NCI-H2196 (cell line): ENCODE measurements at regions not wholly inside any gene's neighbourhood (a gene's known extent, or its start where the extent isn't known, plus 50 kb on each side); places are given as distances from the start of the nearest gene placed in this dataset.

ENCODE experiments used
- DNase-seq: peaks from one replicate; lab custom pipeline; 2025; ENCODE audit not compliant: unreplicated experiment; lab: John Stamatoyannopoulos, UW

- DNase-seq: no peak
These were observed 322.9 kb downstream of the NFIB start for GRCh38 chr9:13990994-13991393.

- DNase-seq: no peak
These were observed 323.6 kb downstream of the NFIB start for GRCh38 chr9:13990331-13990730.

GRCh38 chr9:13988944-13989343 is 325.0 kb downstream of the NFIB start:
- DNase-seq: no peak

GRCh38 chr9:13983607-13984006 is 330.3 kb downstream of the NFIB start:
- no peak for DNase-seq

- DNase-seq: no peak
These were observed 334.0 kb downstream of the NFIB start for GRCh38 chr9:13979941-13980318.

- no peak for DNase-seq
These were observed 338.2 kb downstream of the NFIB start for GRCh38 chr9:13975611-13976290.

- DNase-seq: no peak
These were observed 339.1 kb downstream of the NFIB start for GRCh38 chr9:13974891-13975290.

- no peak for DNase-seq
These were observed 341.8 kb downstream of the NFIB start for GRCh38 chr9:13971966-13972655.

- no peak for DNase-seq
These were observed 342.5 kb downstream of the NFIB start for GRCh38 chr9:13971415-13971814.

GRCh38 chr9:13970426-13970825 is 343.5 kb downstream of the NFIB start:
- DNase-seq: no peak

- no peak for DNase-seq
These were observed 343.9 kb downstream of the NFIB start for GRCh38 chr9:13970018-13970417.

GRCh38 chr9:13967438-13967837 is 346.5 kb downstream of the NFIB start:
- no peak for DNase-seq

GRCh38 chr9:13967011-13967410 is 346.9 kb downstream of the NFIB start:
- no peak for DNase-seq

- DNase-seq: no peak
These were observed 350.8 kb downstream of the NFIB start for GRCh38 chr9:13963005-13963653.

GRCh38 chr9:13962006-13962405 is 351.9 kb downstream of the NFIB start:
- DNase-seq: no peak

GRCh38 chr9:13960011-13960765 is 353.8 kb downstream of the NFIB start:
- DNase-seq: no peak

- DNase-seq: no peak
These were observed 355.3 kb downstream of the NFIB start for GRCh38 chr9:13958672-13959071.

GRCh38 chr9:13957089-13957488 is 356.9 kb downstream of the NFIB start:
- no peak for DNase-seq

- no peak for DNase-seq
These were observed 357.8 kb downstream of the NFIB start for GRCh38 chr9:13956107-13956506.

- DNase-seq: no peak
These were observed 361.0 kb downstream of the NFIB start for GRCh38 chr9:13952906-13953305.

- DNase-seq: no peak
These were observed 365.9 kb downstream of the NFIB start for GRCh38 chr9:13948037-13948436.

GRCh38 chr9:13943176-13943575 is 370.8 kb downstream of the NFIB start:
- no peak for DNase-seq
